NCI-H2081 treated with DMSO at 0.1 percent for 48 hours (cell line): ENCODE measurements at regions not wholly inside any gene's neighbourhood (a gene's known extent, or its start where the extent isn't known, plus 50 kb on each side); places are given as distances from the start of the nearest gene placed in this dataset.
"Not testable (repeated sequence)": the region's sequence is repeated elsewhere in the genome, so short reads cannot be mapped to it uniquely, and the experiment has no call there.

ENCODE experiments used
- DNase-seq: peaks from one replicate; lab custom pipeline; 2025; lab: John Stamatoyannopoulos, UW

GRCh38 chr18:34480162-34480700, 229.9 kb upstream of the DTNA start:
- DNase-seq = no peak

- no peak for DNase-seq
Observed at GRCh38 chr18:34482204-34482603, 227.9 kb upstream of the DTNA start.

- no peak for DNase-seq
Observed at GRCh38 chr18:34483198-34483597, 226.9 kb upstream of the DTNA start.

- DNase-seq = no peak
Observed at GRCh38 chr18:34491719-34492118, 218.4 kb upstream of the DTNA start.

GRCh38 chr18:34492652-34493051, 217.4 kb upstream of the DTNA start:
- DNase-seq = no peak

- peak; percentile 63 for DNase-seq
Observed at GRCh38 chr18:34493099-34493544, 217.0 kb upstream of the DTNA start.

GRCh38 chr18:34493566-34494358, 216.3 kb upstream of the DTNA start:
- no peak for DNase-seq

- DNase-seq = no peak
Observed at GRCh38 chr18:34494359-34494696, 215.8 kb upstream of the DTNA start.

- DNase-seq = no peak
Observed at GRCh38 chr18:34495506-34495905, 214.6 kb upstream of the DTNA start.

GRCh38 chr18:34501553-34501952, 208.5 kb upstream of the DTNA start:
- DNase-seq = no peak

- DNase-seq = no peak
Observed at GRCh38 chr18:34506198-34506597, 203.9 kb upstream of the DTNA start.

GRCh38 chr18:34509163-34509562, 200.9 kb upstream of the DTNA start:
- DNase-seq = no peak

GRCh38 chr18:34509879-34510586, 200.1 kb upstream of the DTNA start:
- DNase-seq = no peak

GRCh38 chr18:34510926-34511325, 199.2 kb upstream of the DTNA start:
- no peak for DNase-seq

- DNase-seq = no peak
Observed at GRCh38 chr18:34511435-34511834, 198.7 kb upstream of the DTNA start.

- no peak for DNase-seq
Observed at GRCh38 chr18:34511879-34512278, 198.2 kb upstream of the DTNA start.

GRCh38 chr18:34514238-34514637, 195.9 kb upstream of the DTNA start:
- no peak for DNase-seq

- no peak for DNase-seq
Observed at GRCh38 chr18:34514957-34515356, 195.1 kb upstream of the DTNA start.

- DNase-seq = not testable (repeated sequence)
Observed at GRCh38 chr18:34516355-34516754, 193.7 kb upstream of the DTNA start.

GRCh38 chr18:34516996-34517395, 193.1 kb upstream of the DTNA start:
- not testable (repeated sequence) for DNase-seq

GRCh38 chr18:34521040-34521439, 189.1 kb upstream of the DTNA start:
- no peak for DNase-seq

- no peak for DNase-seq
Observed at GRCh38 chr18:34522603-34523002, 187.5 kb upstream of the DTNA start.

- DNase-seq = no peak
Observed at GRCh38 chr18:34525244-34525643, 184.9 kb upstream of the DTNA start.
